ENCODE measurements at regions not wholly inside any gene's neighbourhood (a gene's known extent, or its start where the extent isn't known, plus 50 kb on each side); places are given as distances from the start of the nearest gene placed in this dataset.

DNA sequence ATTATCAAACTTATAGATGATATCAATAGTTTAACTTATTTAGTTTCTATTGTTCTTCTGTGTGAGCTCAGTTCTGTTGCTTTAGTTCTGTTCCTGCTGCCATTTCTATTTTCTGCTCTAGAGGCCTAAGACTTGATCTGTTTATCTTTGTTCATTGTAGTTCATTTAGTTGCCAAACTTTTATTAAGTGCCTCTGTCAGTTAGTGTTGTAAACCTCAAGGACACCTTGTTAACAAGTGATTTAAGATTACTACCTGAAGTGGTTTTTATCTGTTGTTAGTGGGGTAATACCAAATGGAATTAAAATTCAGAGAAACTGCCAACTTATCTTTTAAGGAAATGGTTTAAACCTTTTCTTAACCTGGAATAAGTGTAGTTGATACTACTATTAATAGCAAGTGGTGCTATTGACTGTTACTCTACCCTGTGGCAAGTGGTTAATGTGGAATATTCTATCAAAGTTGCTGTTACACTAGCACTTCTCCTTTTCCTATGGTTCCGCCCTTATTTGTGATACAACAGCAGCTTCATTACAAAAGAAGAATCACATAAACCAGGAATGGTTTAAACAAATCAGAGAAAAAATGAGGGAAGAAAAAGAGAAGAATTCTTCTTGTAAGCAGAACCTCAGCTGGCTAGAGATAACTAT is 500.6 kb upstream of the GOLIM4 start:
- DNase-seq (ENCODE audit: extremely low read depth, insufficient read length): no peak
- H3K36me3 ChIP-seq (ENCODE audit: control insufficient read depth, insufficient read depth, low read length): no peaks in the 10 kb centered on the region
- TF ChIP-seq, protein P1, sequence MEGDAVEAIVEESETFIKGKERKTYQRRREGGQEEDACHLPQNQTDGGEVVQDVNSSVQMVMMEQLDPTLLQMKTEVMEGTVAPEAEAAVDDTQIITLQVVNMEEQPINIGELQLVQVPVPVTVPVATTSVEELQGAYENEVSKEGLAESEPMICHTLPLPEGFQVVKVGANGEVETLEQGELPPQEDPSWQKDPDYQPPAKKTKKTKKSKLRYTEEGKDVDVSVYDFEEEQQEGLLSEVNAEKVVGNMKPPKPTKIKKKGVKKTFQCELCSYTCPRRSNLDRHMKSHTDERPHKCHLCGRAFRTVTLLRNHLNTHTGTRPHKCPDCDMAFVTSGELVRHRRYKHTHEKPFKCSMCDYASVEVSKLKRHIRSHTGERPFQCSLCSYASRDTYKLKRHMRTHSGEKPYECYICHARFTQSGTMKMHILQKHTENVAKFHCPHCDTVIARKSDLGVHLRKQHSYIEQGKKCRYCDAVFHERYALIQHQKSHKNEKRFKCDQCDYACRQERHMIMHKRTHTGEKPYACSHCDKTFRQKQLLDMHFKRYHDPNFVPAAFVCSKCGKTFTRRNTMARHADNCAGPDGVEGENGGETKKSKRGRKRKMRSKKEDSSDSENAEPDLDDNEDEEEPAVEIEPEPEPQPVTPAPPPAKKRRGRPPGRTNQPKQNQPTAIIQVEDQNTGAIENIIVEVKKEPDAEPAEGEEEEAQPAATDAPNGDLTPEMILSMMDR (IDR thresholded peaks at IDR 0.05; ENCODE audit: insufficient read depth, low read length, poor library complexity, severe bottlenecking): no peak
- H3K4me3 ChIP-seq (replicated peaks; ENCODE audit: low read depth, low read length): no peak overlapping the region
- no peaks in the 10 kb centered on the region for H3K27me3 ChIP-seq (replicated peaks; ENCODE audit: control insufficient read depth, insufficient read depth, low read length)

DNA sequence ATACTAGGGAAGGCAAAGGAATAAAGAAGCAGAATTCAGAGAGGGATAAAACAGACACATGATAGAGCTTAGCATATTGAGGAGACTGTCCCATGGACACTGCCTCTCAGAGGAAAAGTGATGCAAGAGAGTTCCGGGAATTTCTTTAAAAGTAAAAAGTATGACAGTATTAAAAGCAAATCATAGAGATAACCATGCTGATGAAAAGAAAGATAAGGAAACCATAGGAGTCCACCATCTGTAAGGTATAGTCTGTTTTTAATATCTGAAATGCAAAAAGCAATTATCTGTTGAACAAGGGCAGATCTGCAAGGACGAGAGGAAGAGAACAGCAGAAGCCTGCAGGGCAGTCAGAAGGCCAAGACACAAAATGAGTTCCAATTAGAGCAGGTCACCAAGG is 495.9 kb upstream of the GOLIM4 start:
- no peak for DNase-seq (ENCODE audit: extremely low read depth, insufficient read length)

DNA sequence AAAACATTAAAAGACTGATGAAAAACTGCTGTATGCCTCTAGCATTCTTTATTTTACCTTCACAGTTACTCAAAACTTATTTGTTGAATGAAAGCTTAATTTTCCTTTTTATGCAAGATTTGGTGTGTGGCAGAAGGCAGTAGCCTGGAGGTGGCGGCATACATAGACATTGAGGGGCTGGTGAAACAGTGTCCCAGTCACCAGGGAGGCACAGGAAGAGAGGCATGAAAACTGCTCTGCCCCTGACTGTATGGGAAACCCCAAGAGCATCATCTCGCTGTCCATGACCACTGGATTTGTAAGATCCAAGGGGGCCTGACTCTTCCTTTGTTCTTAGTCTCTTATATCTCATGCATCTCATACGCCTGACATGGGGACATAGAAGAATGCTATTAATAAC is 493.7 kb upstream of the GOLIM4 start:
- no peaks in the 10 kb centered on the region for H3K36me3 ChIP-seq (ENCODE audit: control insufficient read depth, insufficient read depth, low read length)
- H3K4me3 ChIP-seq (replicated peaks; ENCODE audit: low read depth, low read length): no peak overlapping the region
- no peaks in the 10 kb centered on the region for H3K27me3 ChIP-seq (replicated peaks; ENCODE audit: control insufficient read depth, insufficient read depth, low read length)
- no peak for DNase-seq (ENCODE audit: extremely low read depth, insufficient read length)
- TF ChIP-seq, protein P1 (IDR thresholded peaks at IDR 0.05; ENCODE audit: insufficient read depth, low read length, poor library complexity, severe bottlenecking): peak; percentile 2

More for the DNA sequence above, 495.9 kb upstream of the GOLIM4 start:
- Histone ChIP-seq H3K27me3 (replicated peaks; ENCODE audit: control insufficient read depth, insufficient read depth, low read length) (no peaks in the 10 kb centered on the region), H3K36me3 (ENCODE audit: control insufficient read depth, insufficient read depth, low read length) (no peaks in the 10 kb centered on the region), H3K4me3 (replicated peaks; ENCODE audit: low read depth, low read length) (no peak overlapping the region)
- TF ChIP-seq, protein P1 (IDR thresholded peaks at IDR 0.05; ENCODE audit: insufficient read depth, low read length, poor library complexity, severe bottlenecking): no peak

DNA sequence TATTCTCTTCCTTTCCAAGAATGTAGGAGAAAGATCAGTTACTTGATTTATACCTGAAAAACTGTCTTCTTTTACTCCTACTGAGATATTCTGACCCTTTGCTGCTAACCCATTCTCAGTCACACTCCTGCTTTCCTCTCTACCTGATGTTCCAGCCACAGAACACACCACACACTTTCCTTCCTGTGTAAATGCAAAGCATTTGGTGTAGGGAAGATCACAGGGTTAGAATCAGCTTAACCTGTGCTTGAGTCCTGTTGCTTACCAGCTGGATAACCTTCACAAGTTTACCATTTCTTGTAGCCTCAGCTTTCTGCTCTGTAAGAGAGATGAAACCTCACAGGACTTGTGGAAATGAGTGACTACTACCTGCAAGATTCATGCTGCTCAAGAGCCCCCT is 489.8 kb upstream of the GOLIM4 start:
- Histone ChIP-seq H3K36me3 (ENCODE audit: control insufficient read depth, insufficient read depth, low read length) (no peaks in the 10 kb centered on the region), H3K4me3 (replicated peaks; ENCODE audit: low read depth, low read length) (no peak overlapping the region), H3K27me3 (replicated peaks; ENCODE audit: control insufficient read depth, insufficient read depth, low read length) (no peaks in the 10 kb centered on the region)
- TF ChIP-seq, protein P1 (IDR thresholded peaks at IDR 0.05; ENCODE audit: insufficient read depth, low read length, poor library complexity, severe bottlenecking): no peak
- no peak for DNase-seq (ENCODE audit: extremely low read depth, insufficient read length)

DNA sequence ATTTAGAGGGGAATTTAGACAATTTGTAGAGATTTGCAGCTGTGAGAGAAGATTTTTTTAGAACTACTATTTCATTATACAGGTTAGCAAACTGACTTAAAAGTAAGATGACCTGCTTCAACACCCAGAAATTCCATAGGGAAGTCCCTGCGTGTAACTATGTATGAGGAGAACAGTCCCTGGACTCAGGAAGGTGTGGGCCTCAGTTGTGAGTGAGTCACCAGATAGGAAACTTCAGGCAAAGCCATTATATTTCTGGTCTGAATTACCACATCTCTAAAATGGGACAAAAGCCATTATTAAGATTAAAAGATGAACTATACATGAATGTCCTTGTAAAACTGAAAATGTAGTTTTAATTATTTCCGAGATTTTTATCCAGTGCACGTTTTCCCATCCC is 488.3 kb upstream of the GOLIM4 start:
- H3K4me3 ChIP-seq (replicated peaks; ENCODE audit: low read depth, low read length): no peak overlapping the region
- DNase-seq (ENCODE audit: extremely low read depth, insufficient read length): no peak
- H3K36me3 ChIP-seq (ENCODE audit: control insufficient read depth, insufficient read depth, low read length): no peaks in the 10 kb centered on the region
- TF ChIP-seq, protein P1 (IDR thresholded peaks at IDR 0.05; ENCODE audit: insufficient read depth, low read length, poor library complexity, severe bottlenecking): no peak
- no peaks in the 10 kb centered on the region for H3K27me3 ChIP-seq (replicated peaks; ENCODE audit: control insufficient read depth, insufficient read depth, low read length)

DNA sequence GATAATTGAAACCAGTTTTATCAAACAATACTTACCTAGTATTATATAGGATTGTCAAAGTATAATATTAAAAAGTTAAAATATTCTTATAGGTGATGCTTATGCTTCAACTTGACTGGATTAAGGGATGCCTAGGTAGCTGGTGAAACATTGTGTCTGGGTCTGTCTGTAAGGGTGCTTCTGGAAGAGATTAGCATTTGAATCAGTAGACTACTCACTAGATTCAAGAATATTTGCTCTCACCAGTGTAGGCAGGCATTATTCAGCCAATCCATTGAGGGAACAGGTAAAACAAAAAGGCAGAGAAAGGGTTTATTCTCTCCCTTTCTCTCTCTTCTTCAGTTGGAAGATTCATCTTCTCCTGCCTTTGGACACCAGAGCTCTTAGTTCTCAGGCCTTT is 486.8 kb upstream of the GOLIM4 start:
- no peak for DNase-seq (ENCODE audit: extremely low read depth, insufficient read length)
- H3K4me3 ChIP-seq (replicated peaks; ENCODE audit: low read depth, low read length): no peak overlapping the region
- TF ChIP-seq, protein P1 (IDR thresholded peaks at IDR 0.05; ENCODE audit: insufficient read depth, low read length, poor library complexity, severe bottlenecking): no peak

More for the DNA sequence above, 486.8 kb upstream of the GOLIM4 start:
- Histone ChIP-seq H3K27me3 (replicated peaks; ENCODE audit: control insufficient read depth, insufficient read depth, low read length) (no peaks in the 10 kb centered on the region), H3K36me3 (ENCODE audit: control insufficient read depth, insufficient read depth, low read length) (no peaks in the 10 kb centered on the region)

Measured in GM06990 (cell line).